IMR-90 (cell line): ENCODE measurements at regions not wholly inside any gene's neighbourhood (a gene's known extent, or its start where the extent isn't known, plus 50 kb on each side); places are given as distances from the start of the nearest gene placed in this dataset.

Experiments
- ATAC-seq: fragments of 200-7000 bp; cut with Tn5 transposase; 2 replicates; pipeline ENCODE4 v1.9.1; 2020; ENCODE audit warnings: low read depth, mild to moderate bottlenecking, moderate library complexity
- BruUV-seq: library from RNA; stranded (reverse); fragments of 400-500 nt; replicated peaks from 2 replicates; lab custom pipeline; 2021; lab: Mats Ljungman, UMichigan
- CTCF ChIA-PET: fragments of 300-600 bp; formaldehyde crosslinking; extraction: SDS; loops from one replicate; lab custom pipeline; 2021; ENCODE audit warnings: antibody characterized with exemption; lab: Yijun Ruan, JAX
- POLR2A ChIA-PET: fragments of 300-600 bp; sonication (Branson Sonifier 250); formaldehyde crosslinking; loops from one replicate; lab custom pipeline; 2022; ENCODE audit warnings: antibody characterized with exemption; ENCODE audit not compliant: unreplicated experiment; lab: Charles Lee
- DNase-seq: peaks from one replicate; pipeline ENCODE4 v3.0.0; 2013
- H2AFZ ChIP-seq: replicated peaks from 2 replicates; pipeline ENCODE3; 2013; ENCODE audit warnings: low read length, mild to moderate bottlenecking; ENCODE audit not compliant: poor library complexity
- H2AK5ac ChIP-seq: 2 replicates; pipeline ENCODE4 v1.6.1; 2013; ENCODE audit warnings: low read depth, low read length, inconsistent platforms
- H2AK9ac ChIP-seq: replicated peaks from 2 replicates; pipeline ENCODE3; 2013; ENCODE audit warnings: mild to moderate bottlenecking, low read depth, low read length, moderate library complexity; ENCODE audit not compliant: poor library complexity
- H2BK120ac ChIP-seq: 2 replicates; pipeline ENCODE4 v1.6.1; 2013; ENCODE audit warnings: low read depth, low read length, inconsistent platforms
- H2BK15ac ChIP-seq: 3 replicates; pipeline ENCODE4 v1.6.1; 2013; ENCODE audit warnings: low read depth, low read length, inconsistent platforms
- H2BK20ac ChIP-seq: 2 replicates; pipeline ENCODE4 v1.6.1; 2013; ENCODE audit warnings: low read depth, mild to moderate bottlenecking, inconsistent platforms, low read length, moderate library complexity
- H2BK5ac ChIP-seq: 2 replicates; pipeline ENCODE4 v1.6.1; 2013; ENCODE audit warnings: mild to moderate bottlenecking, low read depth, low read length, inconsistent platforms; ENCODE audit not compliant: poor library complexity, severe bottlenecking
- H3K14ac ChIP-seq: replicated peaks from 2 replicates; pipeline ENCODE4 v1.6.1; 2013; ENCODE audit warnings: low read depth, low read length, inconsistent platforms
- H3K18ac ChIP-seq: 2 replicates; pipeline ENCODE4 v1.6.1; 2013; ENCODE audit warnings: low read depth, low read length, control low read depth
- H3K23ac ChIP-seq: 2 replicates; pipeline ENCODE4 v1.6.1; 2013; ENCODE audit warnings: low read depth, low read length, inconsistent platforms
- H3K27ac ChIP-seq: 2 replicates; pipeline ENCODE4 v1.5.1; 2013; ENCODE audit warnings: mild to moderate bottlenecking, control low read depth, low read length; ENCODE audit not compliant: insufficient read depth
- H3K27me3 ChIP-seq: 2 replicates; pipeline ENCODE4 v1.6.1; 2013; ENCODE audit warnings: low read length; ENCODE audit not compliant: control insufficient read depth, insufficient read depth
- H3K36me3 ChIP-seq: 2 replicates; pipeline ENCODE4 v1.6.1; 2013; ENCODE audit warnings: low read length, mixed read lengths; ENCODE audit not compliant: control insufficient read depth, insufficient read depth
- H3K4ac ChIP-seq: 2 replicates; pipeline ENCODE4 v1.6.1; 2013; ENCODE audit warnings: low read depth, low read length, inconsistent platforms
- H3K4me1 ChIP-seq: 2 replicates; pipeline ENCODE4 v1.6.1; 2013; ENCODE audit warnings: low read length, mixed read lengths; ENCODE audit not compliant: control insufficient read depth, insufficient read depth
- H3K4me2 ChIP-seq: 2 replicates; pipeline ENCODE4 v1.6.1; 2013; ENCODE audit warnings: low read depth, mild to moderate bottlenecking, control low read depth, low read length, moderate library complexity
- H3K4me3 ChIP-seq: 2 replicates; pipeline ENCODE4 v1.5.1; 2013; ENCODE audit warnings: low read depth, mild to moderate bottlenecking, control low read depth, low read length, moderate library complexity; ENCODE audit not compliant: insufficient read depth
- H3K56ac ChIP-seq: 2 replicates; pipeline ENCODE4 v1.6.1; 2013; ENCODE audit warnings: low read length, inconsistent platforms; ENCODE audit not compliant: insufficient read depth; ENCODE audit errors: extremely low read depth
- H3K79me1 ChIP-seq, 2 experiments: 2 replicates each; pipeline ENCODE4 v1.6.1; 2013; ENCODE audit warnings: low read length in 2 of 2, inconsistent platforms in 1 of 2, low read depth in 1 of 2
- H3K9ac ChIP-seq: 2 replicates; pipeline ENCODE4 v1.6.1; 2013; ENCODE audit warnings: low read depth, low read length, control low read depth
- H3K9me1 ChIP-seq: 2 replicates; pipeline ENCODE4 v1.6.1; 2013; ENCODE audit warnings: low read length, inconsistent platforms; ENCODE audit not compliant: insufficient read depth
- H3K9me3 ChIP-seq: 2 replicates; pipeline ENCODE4 v1.6.1; 2013; ENCODE audit warnings: low read length; ENCODE audit not compliant: control insufficient read depth, insufficient read depth
- H4K20me1 ChIP-seq: 2 replicates; pipeline ENCODE4 v1.6.1; 2013; ENCODE audit warnings: low read length, inconsistent platforms; ENCODE audit not compliant: insufficient read depth
- H4K5ac ChIP-seq: 2 replicates; pipeline ENCODE4 v1.6.1; 2013; ENCODE audit warnings: mild to moderate bottlenecking, low read depth, low read length, control low read depth
- H4K8ac ChIP-seq, 2 experiments: 2 replicates each; pipeline ENCODE4 v1.6.1; 2013; ENCODE audit warnings: low read depth in 2 of 2, low read length in 2 of 2, control low read depth in 1 of 2, inconsistent platforms in 1 of 2
- H4K91ac ChIP-seq: 2 replicates; pipeline ENCODE4 v1.6.1; 2013; ENCODE audit warnings: low read depth, low read length, inconsistent platforms; ENCODE audit not compliant: insufficient read depth
- BHLHE40 ChIP-seq: fragments of 150-350 bp; IDR thresholded peaks from 2 replicates; pipeline ENCODE4 v1.6.1; 2016; ENCODE audit warnings: mild to moderate bottlenecking, low read depth, low read length
- ELK1 ChIP-seq: fragments of 150-350 bp; IDR thresholded peaks from 2 replicates; pipeline ENCODE4 v1.6.1; 2016; ENCODE audit warnings: low read depth, mild to moderate bottlenecking, low read length, moderate library complexity, borderline replicate concordance
- FOS ChIP-seq: fragments of 150-350 bp; IDR thresholded peaks from 2 replicates; pipeline ENCODE4 v1.6.1; 2016; ENCODE audit warnings: low read depth, low read length
- MAZ ChIP-seq: IDR thresholded peaks from 2 replicates; pipeline ENCODE4 v1.6.1; 2012; ENCODE audit warnings: low read depth, mild to moderate bottlenecking, low read length, improper control_type of control experiment, moderate library complexity, borderline replicate concordance
- MXI1 ChIP-seq: IDR thresholded peaks from 2 replicates; pipeline ENCODE4 v1.6.1; 2012; ENCODE audit warnings: low read depth, mild to moderate bottlenecking, low read length, moderate library complexity, borderline replicate concordance
- RCOR1 ChIP-seq: IDR thresholded peaks from 2 replicates; pipeline ENCODE4 v1.6.1; 2012; ENCODE audit warnings: mild to moderate bottlenecking, low read length, improper control_type of control experiment; ENCODE audit not compliant: insufficient replicate concordance
- RFX5 ChIP-seq: IDR thresholded peaks from 2 replicates; pipeline ENCODE4 v1.8.0; 2012; ENCODE audit warnings: low read depth, mild to moderate bottlenecking, low read length, moderate library complexity
- SMC3 ChIP-seq: fragments of 150-350 bp; IDR thresholded peaks from 2 replicates; pipeline ENCODE4 v1.6.1; 2016; ENCODE audit warnings: low read depth, mild to moderate bottlenecking, antibody characterized with exemption, low read length, moderate library complexity
- WGBS, 2 experiments: methylation state at CpG; one replicate each; pipeline versions ENCODE4 v1.1.5 to v1.1.7; 2013; ENCODE audit warnings: missing lambda C conversion rate in 2 of 2; ENCODE audit not compliant: insufficient read length in 1 of 2; ENCODE audit errors: extremely low coverage in 2 of 2; 5-methylcytosine and 5-hydroxymethylcytosine counted together
- dilution Hi-C: fragments of 300-500 bp; cut with HindIII; formaldehyde crosslinking; loops from one replicate; pipeline ENCODE4 v1.14.3; 2018; ENCODE audit warnings: low sequenced_read_pairs; ENCODE audit not compliant: unreplicated experiment
- in situ Hi-C: fragments of 300-500 bp; cut with MboI; formaldehyde crosslinking; loops from 3 replicates; pipeline ENCODE4 v1.14.3; 2019; ENCODE audit warnings: low sequenced_read_pairs, inconsistent platforms, mixed read lengths
- intact Hi-C: fragments of 100-400 bp; cut with micrococcal nuclease; formaldehyde crosslinking; loops from 2 replicates; pipeline ENCODE4 v1.10.0; 2022
- TF ChIP-seq, protein P1 (sequence below): conservative IDR thresholded peaks from 2 replicates; pipeline ENCODE4 v1.5.1; 2012; ENCODE audit warnings: mild to moderate bottlenecking, low read depth, low read length, improper control_type of control experiment

- Histone ChIP-seq H3K56ac (no peak overlapping the region), H3K36me3 (no peaks in the 10 kb centered on the region), H2BK5ac (no peak overlapping the region), H4K91ac (no peak overlapping the region), H3K9me1 (no peaks in the 10 kb centered on the region), H3K23ac (no peak overlapping the region), H3K9ac (no peak overlapping the region), H4K20me1 (no peaks in the 10 kb centered on the region), H3K18ac (no peak overlapping the region), H2BK15ac (no peak overlapping the region), H3K4me2 (no peak overlapping the region), H4K8ac (no peak overlapping the region), H3K9me3 (peaks cover 12% of the 10 kb centered on the region; the same call in 1 of the 2 replicates), H3K4ac (no peak overlapping the region), H3K4me3 (no peak overlapping the region), H4K5ac (no peak overlapping the region), H2AFZ (no peak overlapping the region), H3K79me1 (no peaks in the 10 kb centered on the region), H3K27me3 (no peaks in the 10 kb centered on the region), H3K27ac (no peak overlapping the region), H2BK120ac (no peak overlapping the region), H2BK20ac (no peak overlapping the region), H2AK5ac (no peak overlapping the region), H3K14ac (no peak overlapping the region), H3K4me1 (no peaks in the 10 kb centered on the region), H2AK9ac (no peak overlapping the region)
- 10% methylated on average over 2 of the region's 12 CpGs; no CpG with 5 or more reads in 1 of the 2 experiments for WGBS, 2 experiments
- intact Hi-C loops, result no loop called here
- no TSS peak for BruUV-seq
- in situ Hi-C loops, result no loop called here
- POLR2A ChIA-PET, result no interaction called here
- TF ChIP-seq BHLHE40 (no peak), FOS (no peak), MAZ (no peak), MXI1 (no peak), ELK1 (no peak), RFX5 (no peak), RCOR1 (no peak), SMC3 (no peak)
- TF ChIP-seq, protein P1, sequence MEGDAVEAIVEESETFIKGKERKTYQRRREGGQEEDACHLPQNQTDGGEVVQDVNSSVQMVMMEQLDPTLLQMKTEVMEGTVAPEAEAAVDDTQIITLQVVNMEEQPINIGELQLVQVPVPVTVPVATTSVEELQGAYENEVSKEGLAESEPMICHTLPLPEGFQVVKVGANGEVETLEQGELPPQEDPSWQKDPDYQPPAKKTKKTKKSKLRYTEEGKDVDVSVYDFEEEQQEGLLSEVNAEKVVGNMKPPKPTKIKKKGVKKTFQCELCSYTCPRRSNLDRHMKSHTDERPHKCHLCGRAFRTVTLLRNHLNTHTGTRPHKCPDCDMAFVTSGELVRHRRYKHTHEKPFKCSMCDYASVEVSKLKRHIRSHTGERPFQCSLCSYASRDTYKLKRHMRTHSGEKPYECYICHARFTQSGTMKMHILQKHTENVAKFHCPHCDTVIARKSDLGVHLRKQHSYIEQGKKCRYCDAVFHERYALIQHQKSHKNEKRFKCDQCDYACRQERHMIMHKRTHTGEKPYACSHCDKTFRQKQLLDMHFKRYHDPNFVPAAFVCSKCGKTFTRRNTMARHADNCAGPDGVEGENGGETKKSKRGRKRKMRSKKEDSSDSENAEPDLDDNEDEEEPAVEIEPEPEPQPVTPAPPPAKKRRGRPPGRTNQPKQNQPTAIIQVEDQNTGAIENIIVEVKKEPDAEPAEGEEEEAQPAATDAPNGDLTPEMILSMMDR, result no peak
- CTCF ChIA-PET, result no interaction called here
- DNase-seq, result no peak
- no peak for ATAC-seq
- dilution Hi-C loops, result no loop called here
These were observed 1124.5 kb upstream of the ATXN8OS start for GRCh38 chr13:68982961-68983619.
